Kidney (tissue), 13 donors: ENCODE measurements at regions not wholly inside any gene's neighbourhood (a gene's known extent, or its start where the extent isn't known, plus 50 kb on each side); places are given as distances from the start of the nearest gene placed in this dataset.

Experiments
- DNase-seq, 5 donors: peaks; one replicate each; pipeline ENCODE4 v3.0.0-alpha.2; 2013 to 2020
- FAIRE-seq: peaks from 2 replicates; lab custom pipeline; 2012; peaks lifted over from hg19 to GRCh38; lab: Jason Lieb, UNC
- H3K27ac ChIP-seq, 2 donors: one replicate each; pipeline ENCODE4 v1.7.0; 2013; ENCODE audit warnings: low read depth in 2 of 2, low read length in 2 of 2, inconsistent platforms in 1 of 2
- H3K27me3 ChIP-seq: one replicate; pipeline ENCODE4 v1.7.1; 2013; ENCODE audit warnings: low read length, inconsistent platforms; ENCODE audit not compliant: control insufficient read depth, insufficient read depth
- H3K36me3 ChIP-seq, 3 donors: one replicate each; pipeline versions ENCODE4 v1.7.0 to v1.7.1; 2013; ENCODE audit warnings: low read length in 3 of 3, control low read depth in 1 of 3, inconsistent platforms in 1 of 3; ENCODE audit not compliant: insufficient read depth in 3 of 3, control insufficient read depth in 2 of 3
- H3K4me1 ChIP-seq, 3 donors: one replicate each; pipeline versions ENCODE4 v1.7.0 to v1.7.1; 2013; ENCODE audit warnings: low read length in 3 of 3, inconsistent platforms in 1 of 3, low read depth in 1 of 3; ENCODE audit not compliant: control insufficient read depth in 2 of 3, insufficient read depth in 2 of 3
- H3K4me3 ChIP-seq, 3 donors: one replicate each; pipeline versions ENCODE4 v1.7.0 to v1.8.1; 2013; ENCODE audit warnings: low read length in 3 of 3, control low read depth in 1 of 3, inconsistent platforms in 1 of 3
- H3K9ac ChIP-seq, 3 donors: one replicate each; pipeline versions ENCODE4 v1.7.0 to v1.7.1; 2013; ENCODE audit warnings: low read length in 3 of 3, control low read depth in 1 of 3, inconsistent platforms in 1 of 3
- H3K9me3 ChIP-seq, 3 donors: one replicate each; pipeline versions ENCODE4 v1.7.0 to v1.7.1; 2013; ENCODE audit warnings: low read length in 3 of 3, control low read depth in 1 of 3, inconsistent platforms in 1 of 3; ENCODE audit not compliant: control insufficient read depth in 2 of 3, insufficient read depth in 1 of 3
- intact Hi-C: fragments of 100-400 bp; cut with DNase I; formaldehyde crosslinking; loops from one replicate; pipeline ENCODE4 v1.11.1; 2022
- TF ChIP-seq, protein P1 (sequence below): IDR thresholded peaks from 3 replicates; pipeline ENCODE4 v1.5.1; 2012; ENCODE audit warnings: mild to moderate bottlenecking, moderate library complexity, borderline replicate concordance; ENCODE audit not compliant: insufficient read depth; ENCODE audit errors: extremely low read depth
- donor health status: control.
- donor health status: control.
- donor health status: control.
- donor health status: control.
- donor health status: control.
- donor health status: DM: yes; HTN: yes; CAD: no.
- donor health status: Normal renal cell carcinoma (clear cell type).

- Histone ChIP-seq H3K27me3 (no peaks in the 10 kb centered on the region), H3K4me3 (no peak overlapping the region), H3K4me1 (no peaks in the 10 kb centered on the region), H3K27ac (no peak overlapping the region), H3K9ac (no peak overlapping the region), H3K36me3 (no peaks in the 10 kb centered on the region), H3K9me3 (no peaks in the 10 kb centered on the region)
- intact Hi-C loops: no loop called here
- TF ChIP-seq, protein P1, sequence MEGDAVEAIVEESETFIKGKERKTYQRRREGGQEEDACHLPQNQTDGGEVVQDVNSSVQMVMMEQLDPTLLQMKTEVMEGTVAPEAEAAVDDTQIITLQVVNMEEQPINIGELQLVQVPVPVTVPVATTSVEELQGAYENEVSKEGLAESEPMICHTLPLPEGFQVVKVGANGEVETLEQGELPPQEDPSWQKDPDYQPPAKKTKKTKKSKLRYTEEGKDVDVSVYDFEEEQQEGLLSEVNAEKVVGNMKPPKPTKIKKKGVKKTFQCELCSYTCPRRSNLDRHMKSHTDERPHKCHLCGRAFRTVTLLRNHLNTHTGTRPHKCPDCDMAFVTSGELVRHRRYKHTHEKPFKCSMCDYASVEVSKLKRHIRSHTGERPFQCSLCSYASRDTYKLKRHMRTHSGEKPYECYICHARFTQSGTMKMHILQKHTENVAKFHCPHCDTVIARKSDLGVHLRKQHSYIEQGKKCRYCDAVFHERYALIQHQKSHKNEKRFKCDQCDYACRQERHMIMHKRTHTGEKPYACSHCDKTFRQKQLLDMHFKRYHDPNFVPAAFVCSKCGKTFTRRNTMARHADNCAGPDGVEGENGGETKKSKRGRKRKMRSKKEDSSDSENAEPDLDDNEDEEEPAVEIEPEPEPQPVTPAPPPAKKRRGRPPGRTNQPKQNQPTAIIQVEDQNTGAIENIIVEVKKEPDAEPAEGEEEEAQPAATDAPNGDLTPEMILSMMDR: no peak
- DNase-seq: peak in 2 of 5 donors; percentile 33 to 70
- FAIRE-seq: no peak
Observed at GRCh38 chr10:36116731-36117130, 474.6 kb upstream of the FZD8 start.

- DNase-seq (peak in 2 of 5 donors; percentile 3 to 22), FAIRE-seq (no peak)
- no peaks in the 10 kb centered on the region for H3K27me3 ChIP-seq
- H3K27ac ChIP-seq: no peak overlapping the region
- H3K4me3 ChIP-seq: no peak overlapping the region
- H3K9ac ChIP-seq: no peak overlapping the region
- intact Hi-C loops: no loop called here
- no peaks in the 10 kb centered on the region for H3K9me3 ChIP-seq
- no peaks in the 10 kb centered on the region for H3K36me3 ChIP-seq
- TF ChIP-seq, protein P1: no peak
- no peaks in the 10 kb centered on the region for H3K4me1 ChIP-seq
Observed at GRCh38 chr10:36116040-36116439, 473.9 kb upstream of the FZD8 start.

GRCh38 chr10:36115364-36115763 is 473.3 kb upstream of the FZD8 start:
- Histone ChIP-seq H3K27me3 (no peaks in the 10 kb centered on the region), H3K36me3 (no peaks in the 10 kb centered on the region), H3K4me3 (no peak overlapping the region), H3K9me3 (no peaks in the 10 kb centered on the region), H3K4me1 (no peaks in the 10 kb centered on the region), H3K27ac (no peak overlapping the region), H3K9ac (no peak overlapping the region)
- intact Hi-C loops: no loop called here
- FAIRE-seq: no peak
- DNase-seq: no peak
- TF ChIP-seq, protein P1: no peak

DNA sequence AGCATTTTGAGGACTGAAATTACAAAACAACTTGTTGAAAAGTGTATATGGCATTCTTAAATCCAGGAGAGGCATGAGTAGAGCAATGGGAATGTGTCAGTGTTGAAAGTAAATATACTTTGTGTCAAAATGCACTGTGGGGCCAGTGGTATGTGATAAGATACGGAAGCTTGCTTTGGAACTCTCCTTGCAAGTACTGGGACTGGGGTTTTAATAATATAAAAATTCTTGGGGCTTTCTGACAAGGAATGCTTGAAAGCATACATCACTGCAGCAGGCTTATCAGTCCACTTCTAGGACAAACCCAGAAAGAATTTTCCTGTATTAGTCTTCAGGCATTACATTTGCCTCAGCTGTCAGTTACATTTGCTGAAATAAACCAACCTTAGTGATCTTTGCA is 472.8 kb upstream of the FZD8 start:
- H3K9me3 ChIP-seq: no peaks in the 10 kb centered on the region
- no peaks in the 10 kb centered on the region for H3K27me3 ChIP-seq
- H3K27ac ChIP-seq: no peak overlapping the region
- H3K36me3 ChIP-seq: no peaks in the 10 kb centered on the region
- FAIRE-seq (no peak), DNase-seq (no peak)
- no peaks in the 10 kb centered on the region for H3K4me1 ChIP-seq
- H3K9ac ChIP-seq: no peak overlapping the region
- no peak overlapping the region for H3K4me3 ChIP-seq
- TF ChIP-seq, protein P1: no peak
- intact Hi-C loops: no loop called here
